GM06990 (cell line): ENCODE measurements at regions not wholly inside any gene's neighbourhood (a gene's known extent, or its start where the extent isn't known, plus 50 kb on each side); places are given as distances from the start of the nearest gene placed in this dataset.
"Not testable (repeated sequence)": the region's sequence is repeated elsewhere in the genome, so short reads cannot be mapped to it uniquely, and the experiment has no call there.

Experiments
- DNase-seq: peaks from one replicate; pipeline ENCODE4 v3.0.0-alpha.2; 2011; ENCODE audit not compliant: insufficient read length; ENCODE audit errors: extremely low read depth
- H3K27me3 ChIP-seq: replicated peaks from 2 replicates; pipeline ENCODE4 v1.6.0; 2011; ENCODE audit warnings: low read length; ENCODE audit not compliant: control insufficient read depth, insufficient read depth
- H3K36me3 ChIP-seq: 2 replicates; pipeline ENCODE4 v1.5.1; 2011; ENCODE audit warnings: low read length; ENCODE audit not compliant: control insufficient read depth, insufficient read depth
- H3K4me3 ChIP-seq: replicated peaks from 2 replicates; pipeline ENCODE4 v1.5.1; 2011; ENCODE audit warnings: low read depth, mild to moderate bottlenecking, control low read depth, low read length
- CTCF ChIP-seq: IDR thresholded peaks from 2 replicates; pipeline ENCODE4 v1.5.1; 2011; ENCODE audit warnings: low read length, control low read depth, mild to moderate bottlenecking, inconsistent platforms; ENCODE audit not compliant: insufficient read depth, poor library complexity, severe bottlenecking

GRCh38 chr5:162668926-162669325, 601.4 kb downstream of the GABRG2 start:
- Histone ChIP-seq H3K4me3 (no peak overlapping the region), H3K36me3 (no peaks in the 10 kb centered on the region), H3K27me3 (no peaks in the 10 kb centered on the region)
- DNase-seq = no peak
- TF ChIP-seq CTCF = no peak

- no peak for DNase-seq
- Histone ChIP-seq H3K27me3 (no peaks in the 10 kb centered on the region), H3K4me3 (no peak overlapping the region), H3K36me3 (no peaks in the 10 kb centered on the region)
- no peak for TF ChIP-seq CTCF
These were observed 604.5 kb downstream of the GABRG2 start for GRCh38 chr5:162672061-162672460.

- no peak for DNase-seq
- no peaks in the 10 kb centered on the region for H3K36me3 ChIP-seq
- no peak overlapping the region for H3K4me3 ChIP-seq
- no peak for TF ChIP-seq CTCF
- no peaks in the 10 kb centered on the region for H3K27me3 ChIP-seq
These were observed 615.7 kb downstream of the GABRG2 start for GRCh38 chr5:162683284-162683683.

- no peak for DNase-seq
- Histone ChIP-seq H3K4me3 (no peak overlapping the region), H3K36me3 (no peaks in the 10 kb centered on the region), H3K27me3 (no peaks in the 10 kb centered on the region)
- no peak for TF ChIP-seq CTCF
These were observed 616.6 kb downstream of the GABRG2 start for GRCh38 chr5:162684145-162684544.

GRCh38 chr5:162685302-162685701, 617.7 kb downstream of the GABRG2 start:
- no peak overlapping the region for H3K4me3 ChIP-seq

GRCh38 chr5:162696272-162696671, 628.7 kb downstream of the GABRG2 start:
- not testable (repeated sequence) for DNase-seq, H3K36me3 ChIP-seq, H3K4me3 ChIP-seq, H3K27me3 ChIP-seq

More at GRCh38 chr5:162685302-162685701, 617.7 kb downstream of the GABRG2 start:
- no peak for DNase-seq
- TF ChIP-seq CTCF = no peak
- Histone ChIP-seq H3K36me3 (no peaks in the 10 kb centered on the region), H3K27me3 (no peaks in the 10 kb centered on the region)
